ENCODE measurements at regions not wholly inside any gene's neighbourhood (a gene's known extent, or its start where the extent isn't known, plus 50 kb on each side); places are given as distances from the start of the nearest gene placed in this dataset.

GRCh38 chr18:67715567-67715966, 199.0 kb upstream of the DSEL start:
- DNase-seq: no peak

- DNase-seq: no peak
Observed at GRCh38 chr18:67710639-67711038, 194.1 kb upstream of the DSEL start.

- DNase-seq: no peak
Observed at GRCh38 chr18:67705748-67706147, 189.2 kb upstream of the DSEL start.

- DNase-seq: no peak
Observed at GRCh38 chr18:67695684-67696083, 179.2 kb upstream of the DSEL start.

- DNase-seq: no peak
Observed at GRCh38 chr18:67694787-67695186, 178.3 kb upstream of the DSEL start.

GRCh38 chr18:67692811-67693210, 176.3 kb upstream of the DSEL start:
- DNase-seq: no peak

GRCh38 chr18:67682516-67682915, 166.0 kb upstream of the DSEL start:
- DNase-seq: no peak

- DNase-seq: no peak
Observed at GRCh38 chr18:67677489-67677888, 161.0 kb upstream of the DSEL start.

GRCh38 chr18:67672716-67673115, 156.2 kb upstream of the DSEL start:
- no peak for DNase-seq

GRCh38 chr18:67672155-67672554, 155.6 kb upstream of the DSEL start:
- DNase-seq: no peak

GRCh38 chr18:67670024-67670543, 153.6 kb upstream of the DSEL start:
- no peak for DNase-seq

- no peak for DNase-seq
Observed at GRCh38 chr18:67665266-67665665, 148.7 kb upstream of the DSEL start.

- DNase-seq: no peak
Observed at GRCh38 chr18:67662996-67663395, 146.5 kb upstream of the DSEL start.

GRCh38 chr18:67661555-67661954, 145.0 kb upstream of the DSEL start:
- DNase-seq: no peak

GRCh38 chr18:67654101-67654500, 137.6 kb upstream of the DSEL start:
- DNase-seq: no peak

- no peak for DNase-seq
Observed at GRCh38 chr18:67652288-67652687, 135.8 kb upstream of the DSEL start.

GRCh38 chr18:67651438-67651837, 134.9 kb upstream of the DSEL start:
- DNase-seq: no peak

GRCh38 chr18:67650686-67651385, 134.3 kb upstream of the DSEL start:
- no peak for DNase-seq

GRCh38 chr18:67646890-67647289, 130.4 kb upstream of the DSEL start:
- DNase-seq: no peak

- no peak for DNase-seq
Observed at GRCh38 chr18:67644226-67644625, 127.7 kb upstream of the DSEL start.

- DNase-seq: no peak
Observed at GRCh38 chr18:67639872-67640271, 123.4 kb upstream of the DSEL start.

- no peak for DNase-seq
Observed at GRCh38 chr18:67636597-67637385, 120.3 kb upstream of the DSEL start.

- no peak for DNase-seq
Observed at GRCh38 chr18:67634631-67635338, 118.3 kb upstream of the DSEL start.

GRCh38 chr18:67633939-67634338, 117.4 kb upstream of the DSEL start:
- no peak for DNase-seq

Measured in GOT3 (cell line).